GM06990 (cell line): ENCODE measurements at regions not wholly inside any gene's neighbourhood (a gene's known extent, or its start where the extent isn't known, plus 50 kb on each side); places are given as distances from the start of the nearest gene placed in this dataset.

Experiments
- DNase-seq: peaks from one replicate; pipeline ENCODE4 v3.0.0-alpha.2; 2011; ENCODE audit not compliant: insufficient read length; ENCODE audit errors: extremely low read depth
- H3K27me3 ChIP-seq: replicated peaks from 2 replicates; pipeline ENCODE4 v1.6.0; 2011; ENCODE audit warnings: low read length; ENCODE audit not compliant: control insufficient read depth, insufficient read depth
- H3K36me3 ChIP-seq: 2 replicates; pipeline ENCODE4 v1.5.1; 2011; ENCODE audit warnings: low read length; ENCODE audit not compliant: control insufficient read depth, insufficient read depth
- H3K4me3 ChIP-seq: replicated peaks from 2 replicates; pipeline ENCODE4 v1.5.1; 2011; ENCODE audit warnings: low read depth, mild to moderate bottlenecking, control low read depth, low read length
- CTCF ChIP-seq: IDR thresholded peaks from 2 replicates; pipeline ENCODE4 v1.5.1; 2011; ENCODE audit warnings: low read length, control low read depth, mild to moderate bottlenecking, inconsistent platforms; ENCODE audit not compliant: insufficient read depth, poor library complexity, severe bottlenecking

GRCh38 chr18:60746491-60746890 is 373.9 kb upstream of the MC4R start:
- Histone ChIP-seq H3K4me3 (no peak overlapping the region), H3K36me3 (no peaks in the 10 kb centered on the region), H3K27me3 (no peaks in the 10 kb centered on the region; the same call in 1 of the 2 replicates)
- no peak for DNase-seq
- no peak for TF ChIP-seq CTCF

GRCh38 chr18:60746919-60747318 is 374.3 kb upstream of the MC4R start:
- no peaks in the 10 kb centered on the region for H3K36me3 ChIP-seq
- TF ChIP-seq CTCF: no peak
- no peak for DNase-seq
- no peak overlapping the region for H3K4me3 ChIP-seq
- no peaks in the 10 kb centered on the region; the same call in 1 of the 2 replicates for H3K27me3 ChIP-seq

- DNase-seq: no peak
- no peak for TF ChIP-seq CTCF
- H3K27me3 ChIP-seq: no peaks in the 10 kb centered on the region; the same call in 1 of the 2 replicates
- no peak overlapping the region for H3K4me3 ChIP-seq
- H3K36me3 ChIP-seq: no peaks in the 10 kb centered on the region
Observed at GRCh38 chr18:60753753-60754152, 381.2 kb upstream of the MC4R start.

- no peak overlapping the region for H3K4me3 ChIP-seq
- DNase-seq: no peak
- no peaks in the 10 kb centered on the region for H3K36me3 ChIP-seq
- no peak for TF ChIP-seq CTCF
- no peaks in the 10 kb centered on the region; the same call in 1 of the 2 replicates for H3K27me3 ChIP-seq
Observed at GRCh38 chr18:60754413-60755009, 381.9 kb upstream of the MC4R start.

- TF ChIP-seq CTCF: no peak
- no peak for DNase-seq
- H3K27me3 ChIP-seq: no peaks in the 10 kb centered on the region; the same call in 1 of the 2 replicates
- no peaks in the 10 kb centered on the region for H3K36me3 ChIP-seq
- no peak overlapping the region for H3K4me3 ChIP-seq
Observed at GRCh38 chr18:60755134-60755533, 382.6 kb upstream of the MC4R start.

GRCh38 chr18:60775978-60776377 is 403.4 kb upstream of the MC4R start:
- Histone ChIP-seq H3K27me3 (no peaks in the 10 kb centered on the region), H3K36me3 (no peaks in the 10 kb centered on the region), H3K4me3 (no peak overlapping the region)
- TF ChIP-seq CTCF: no peak
- DNase-seq: no peak
